ENCODE measurements at regions not wholly inside any gene's neighbourhood (a gene's known extent, or its start where the extent isn't known, plus 50 kb on each side); places are given as distances from the start of the nearest gene placed in this dataset.

DNA sequence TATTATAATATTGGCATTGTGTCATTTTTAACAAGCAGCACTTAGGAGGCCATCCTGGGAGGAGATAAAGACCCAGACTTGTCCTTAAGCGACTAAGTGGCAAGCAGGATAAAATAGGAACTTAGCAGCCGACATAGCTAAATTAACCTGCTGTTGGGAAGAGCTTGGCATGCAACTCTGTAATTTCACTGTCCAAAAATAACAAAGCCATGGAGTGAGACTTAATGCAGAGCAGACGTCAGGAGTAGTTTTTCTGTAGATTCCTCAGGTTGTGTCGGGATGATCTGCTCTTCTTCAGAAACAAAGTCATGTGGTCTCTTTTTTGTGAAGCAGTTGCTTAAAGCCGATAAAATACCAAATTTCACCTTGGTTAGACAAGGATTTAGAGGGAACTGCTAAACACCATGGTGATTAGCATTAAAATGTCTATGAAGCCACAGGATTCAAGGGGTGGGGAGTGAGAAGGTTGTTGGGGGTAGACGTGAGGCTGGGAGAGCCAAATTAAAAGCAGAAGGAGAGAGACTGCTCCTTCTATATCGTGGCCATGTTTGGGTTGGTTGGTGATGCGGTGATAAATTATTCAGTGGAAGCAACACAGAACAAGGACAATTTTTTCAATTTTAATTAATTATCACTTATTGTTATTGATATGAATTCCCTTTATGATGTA lies 303.0 kb downstream of the CSNK1G3 start:
- H3K27me3 Mint-ChIP-seq (ENCODE audit: unreplicated experiment): no peaks in the 10 kb centered on the region
- intact Hi-C loops (cut with micrococcal nuclease; ENCODE audit: unreplicated experiment): no loop called here
- no TSS peak for BruUV-seq (replicated peaks)
- DNase-seq: no peak
- CTCF ChIA-PET: interaction anchor here (1.2 kb wide), 1 partner anchor 59 kb away, joined by 3 read pairs; no protein-coding TSS in a partner anchor
- H3K4me1 Mint-ChIP-seq (ENCODE audit: low read depth, unreplicated experiment): peaks cover 17% of the 10 kb centered on the region
- H3K27ac Mint-ChIP-seq (ENCODE audit: unreplicated experiment): no peak overlapping the region
- no peaks in the 10 kb centered on the region for H3K9me3 Mint-ChIP-seq (ENCODE audit: low read depth, unreplicated experiment)
- H3K36me3 Mint-ChIP-seq (ENCODE audit: insufficient read depth, unreplicated experiment): no peaks in the 10 kb centered on the region
- H3K4me3 Mint-ChIP-seq (ENCODE audit: low read depth, unreplicated experiment): no peak overlapping the region
- TF ChIP-seq, protein P1, sequence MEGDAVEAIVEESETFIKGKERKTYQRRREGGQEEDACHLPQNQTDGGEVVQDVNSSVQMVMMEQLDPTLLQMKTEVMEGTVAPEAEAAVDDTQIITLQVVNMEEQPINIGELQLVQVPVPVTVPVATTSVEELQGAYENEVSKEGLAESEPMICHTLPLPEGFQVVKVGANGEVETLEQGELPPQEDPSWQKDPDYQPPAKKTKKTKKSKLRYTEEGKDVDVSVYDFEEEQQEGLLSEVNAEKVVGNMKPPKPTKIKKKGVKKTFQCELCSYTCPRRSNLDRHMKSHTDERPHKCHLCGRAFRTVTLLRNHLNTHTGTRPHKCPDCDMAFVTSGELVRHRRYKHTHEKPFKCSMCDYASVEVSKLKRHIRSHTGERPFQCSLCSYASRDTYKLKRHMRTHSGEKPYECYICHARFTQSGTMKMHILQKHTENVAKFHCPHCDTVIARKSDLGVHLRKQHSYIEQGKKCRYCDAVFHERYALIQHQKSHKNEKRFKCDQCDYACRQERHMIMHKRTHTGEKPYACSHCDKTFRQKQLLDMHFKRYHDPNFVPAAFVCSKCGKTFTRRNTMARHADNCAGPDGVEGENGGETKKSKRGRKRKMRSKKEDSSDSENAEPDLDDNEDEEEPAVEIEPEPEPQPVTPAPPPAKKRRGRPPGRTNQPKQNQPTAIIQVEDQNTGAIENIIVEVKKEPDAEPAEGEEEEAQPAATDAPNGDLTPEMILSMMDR (IDR thresholded peaks at IDR 0.05; ENCODE audit: unreplicated experiment): no peak

DNA sequence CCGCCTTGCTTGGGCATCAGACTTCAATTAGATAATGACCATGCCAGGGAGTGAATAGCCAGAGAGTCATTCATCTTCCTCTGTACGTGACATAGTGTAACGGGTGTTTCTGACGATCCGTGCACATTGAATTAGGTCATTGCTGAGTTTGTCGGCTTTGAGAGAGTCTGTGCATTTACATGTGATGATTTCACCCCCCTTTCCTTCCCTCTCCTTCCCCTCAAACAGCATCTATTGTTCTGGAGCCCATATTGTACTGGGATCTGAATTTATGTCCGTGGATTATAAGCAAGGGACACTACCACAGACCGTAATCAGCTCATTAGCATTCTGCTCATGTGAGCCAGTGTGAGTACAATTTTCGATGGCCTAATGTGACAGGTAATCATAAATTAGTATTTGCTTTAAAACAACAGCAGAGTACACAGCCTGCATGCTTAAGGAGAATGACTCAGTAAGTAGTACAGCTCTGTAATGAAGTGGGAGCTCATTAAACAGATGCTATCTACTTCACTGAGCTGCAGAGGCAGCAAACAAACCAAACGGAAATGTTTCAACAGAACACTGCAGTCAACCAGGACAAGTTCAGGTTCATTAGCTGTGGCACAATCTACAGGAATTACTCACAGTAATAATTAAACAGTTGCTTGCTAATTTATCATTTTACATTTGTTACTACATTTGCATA lies 302.1 kb downstream of the CSNK1G3 start:
- Mint-ChIP-seq H3K36me3 (ENCODE audit: insufficient read depth, unreplicated experiment) (no peaks in the 10 kb centered on the region), H3K9me3 (ENCODE audit: low read depth, unreplicated experiment) (no peaks in the 10 kb centered on the region), H3K4me1 (ENCODE audit: low read depth, unreplicated experiment) (peaks cover 19% of the 10 kb centered on the region), H3K4me3 (ENCODE audit: low read depth, unreplicated experiment) (no peak overlapping the region), H3K27ac (ENCODE audit: unreplicated experiment) (no peak overlapping the region), H3K27me3 (ENCODE audit: unreplicated experiment) (no peaks in the 10 kb centered on the region)
- no peak for DNase-seq
- TF ChIP-seq, protein P1 (IDR thresholded peaks at IDR 0.05; ENCODE audit: unreplicated experiment): no peak
- CTCF ChIA-PET: interaction anchor here (1.2 kb wide), 1 partner anchor 58 kb away, joined by 3 read pairs; no protein-coding TSS in a partner anchor
- no TSS peak for BruUV-seq (replicated peaks)
- intact Hi-C loops (cut with micrococcal nuclease; ENCODE audit: unreplicated experiment): no loop called here

DNA sequence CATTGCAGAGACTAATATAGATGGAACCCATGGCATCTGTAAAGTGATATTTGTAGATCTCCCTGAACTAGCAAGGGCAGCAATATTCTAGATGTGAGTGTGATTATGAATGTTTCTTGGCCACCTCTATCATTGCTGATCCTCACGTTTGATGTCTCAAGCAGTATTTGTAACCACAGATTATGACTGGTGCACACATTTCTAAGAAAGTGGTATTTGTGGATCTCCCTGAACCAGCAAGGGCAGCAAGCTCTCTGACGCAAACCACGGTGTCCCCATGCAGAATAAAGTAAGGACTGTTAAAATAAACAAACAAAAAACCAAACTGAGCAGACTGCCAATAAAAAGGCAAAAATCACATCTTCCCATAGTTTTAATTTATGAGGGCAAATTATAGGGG lies 301.3 kb downstream of the CSNK1G3 start:
- Mint-ChIP-seq H3K27me3 (ENCODE audit: unreplicated experiment) (no peaks in the 10 kb centered on the region), H3K36me3 (ENCODE audit: insufficient read depth, unreplicated experiment) (no peaks in the 10 kb centered on the region), H3K4me3 (ENCODE audit: low read depth, unreplicated experiment) (no peak overlapping the region), H3K27ac (ENCODE audit: unreplicated experiment) (no peak overlapping the region), H3K4me1 (ENCODE audit: low read depth, unreplicated experiment) (peaks cover 19% of the 10 kb centered on the region), H3K9me3 (ENCODE audit: low read depth, unreplicated experiment) (no peaks in the 10 kb centered on the region)
- intact Hi-C loops (cut with micrococcal nuclease; ENCODE audit: unreplicated experiment): no loop called here
- TF ChIP-seq, protein P1 (IDR thresholded peaks at IDR 0.05; ENCODE audit: unreplicated experiment): no peak
- no TSS peak for BruUV-seq (replicated peaks)
- no peak for DNase-seq
- CTCF ChIA-PET: no interaction called here

DNA sequence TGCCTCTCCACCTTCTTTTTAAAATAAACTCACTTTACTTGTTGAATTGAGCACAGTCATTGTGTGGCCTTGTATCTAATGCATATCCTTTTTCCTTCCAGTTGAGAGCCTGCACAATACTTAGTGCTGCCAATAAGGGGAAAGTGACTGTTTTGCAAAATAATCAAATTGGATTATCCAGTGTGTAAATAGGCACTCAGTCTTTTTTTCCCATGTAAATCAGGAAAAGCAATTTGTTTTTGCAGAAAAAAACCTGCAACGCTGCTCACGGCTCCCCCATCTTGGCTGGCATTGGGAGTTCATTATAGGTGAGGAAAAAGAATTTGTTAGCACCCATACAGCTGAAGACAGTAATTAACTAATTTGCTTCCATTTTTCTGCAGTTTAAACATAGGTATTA lies 299.9 kb downstream of the CSNK1G3 start:
- Mint-ChIP-seq H3K27me3 (ENCODE audit: unreplicated experiment) (no peaks in the 10 kb centered on the region), H3K36me3 (ENCODE audit: insufficient read depth, unreplicated experiment) (no peaks in the 10 kb centered on the region), H3K9me3 (ENCODE audit: low read depth, unreplicated experiment) (no peaks in the 10 kb centered on the region), H3K27ac (ENCODE audit: unreplicated experiment) (peak overlapping the region; percentile 17), H3K4me1 (ENCODE audit: low read depth, unreplicated experiment) (peaks cover 25% of the 10 kb centered on the region), H3K4me3 (ENCODE audit: low read depth, unreplicated experiment) (no peak overlapping the region)
- intact Hi-C loops (cut with micrococcal nuclease; ENCODE audit: unreplicated experiment): no loop called here
- no peak for DNase-seq
- no TSS peak for BruUV-seq (replicated peaks)
- CTCF ChIA-PET: interaction anchor here (0.6 kb wide), 1 partner anchor 12 kb away, joined by 3 read pairs; no protein-coding TSS in a partner anchor
- TF ChIP-seq, protein P1 (IDR thresholded peaks at IDR 0.05; ENCODE audit: unreplicated experiment): no peak
